ENCODE measurements at regions not wholly inside any gene's neighbourhood (a gene's known extent, or its start where the extent isn't known, plus 50 kb on each side); places are given as distances from the start of the nearest gene placed in this dataset.

DNA sequence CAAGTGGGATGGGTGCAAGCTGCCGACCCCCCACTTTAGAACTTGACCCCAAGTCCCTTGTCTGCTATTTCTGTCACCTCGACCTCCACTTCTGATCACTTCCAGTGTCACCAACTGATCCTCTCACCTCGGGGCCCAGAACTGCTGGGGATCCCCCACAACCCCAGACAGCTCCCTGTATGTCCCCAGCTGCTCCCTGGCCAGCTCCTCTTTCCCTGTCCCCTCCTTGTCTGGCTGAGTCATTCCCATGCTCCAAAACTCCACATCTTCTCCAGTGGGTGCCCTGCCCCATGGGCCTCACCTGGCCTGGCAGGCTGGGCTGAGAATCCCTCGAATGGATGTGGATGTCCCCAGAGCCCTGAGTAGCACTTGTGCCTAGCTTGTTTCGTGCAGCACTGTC is 154.3 kb upstream of the PCBD1 start:
- TF ChIP-seq POLR2AphosphoS5 (IDR thresholded peaks at IDR 0.05; ENCODE audit: low read depth, low read length) (no peak), TAF1 (IDR thresholded peaks at IDR 0.05; ENCODE audit: borderline replicate concordance, insufficient read depth, low read length) (no peak)
- TF ChIP-seq, protein P1, sequence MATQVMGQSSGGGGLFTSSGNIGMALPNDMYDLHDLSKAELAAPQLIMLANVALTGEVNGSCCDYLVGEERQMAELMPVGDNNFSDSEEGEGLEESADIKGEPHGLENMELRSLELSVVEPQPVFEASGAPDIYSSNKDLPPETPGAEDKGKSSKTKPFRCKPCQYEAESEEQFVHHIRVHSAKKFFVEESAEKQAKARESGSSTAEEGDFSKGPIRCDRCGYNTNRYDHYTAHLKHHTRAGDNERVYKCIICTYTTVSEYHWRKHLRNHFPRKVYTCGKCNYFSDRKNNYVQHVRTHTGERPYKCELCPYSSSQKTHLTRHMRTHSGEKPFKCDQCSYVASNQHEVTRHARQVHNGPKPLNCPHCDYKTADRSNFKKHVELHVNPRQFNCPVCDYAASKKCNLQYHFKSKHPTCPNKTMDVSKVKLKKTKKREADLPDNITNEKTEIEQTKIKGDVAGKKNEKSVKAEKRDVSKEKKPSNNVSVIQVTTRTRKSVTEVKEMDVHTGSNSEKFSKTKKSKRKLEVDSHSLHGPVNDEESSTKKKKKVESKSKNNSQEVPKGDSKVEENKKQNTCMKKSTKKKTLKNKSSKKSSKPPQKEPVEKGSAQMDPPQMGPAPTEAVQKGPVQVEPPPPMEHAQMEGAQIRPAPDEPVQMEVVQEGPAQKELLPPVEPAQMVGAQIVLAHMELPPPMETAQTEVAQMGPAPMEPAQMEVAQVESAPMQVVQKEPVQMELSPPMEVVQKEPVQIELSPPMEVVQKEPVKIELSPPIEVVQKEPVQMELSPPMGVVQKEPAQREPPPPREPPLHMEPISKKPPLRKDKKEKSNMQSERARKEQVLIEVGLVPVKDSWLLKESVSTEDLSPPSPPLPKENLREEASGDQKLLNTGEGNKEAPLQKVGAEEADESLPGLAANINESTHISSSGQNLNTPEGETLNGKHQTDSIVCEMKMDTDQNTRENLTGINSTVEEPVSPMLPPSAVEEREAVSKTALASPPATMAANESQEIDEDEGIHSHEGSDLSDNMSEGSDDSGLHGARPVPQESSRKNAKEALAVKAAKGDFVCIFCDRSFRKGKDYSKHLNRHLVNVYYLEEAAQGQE (IDR thresholded peaks at IDR 0.05; ENCODE audit: insufficient read depth in 1 of 2, low read depth in 2 of 2, low read length in 2 of 2) = no peak

Data from PFSK-1 (cell line).